Panc1 (cell line): ENCODE measurements at regions not wholly inside any gene's neighbourhood (a gene's known extent, or its start where the extent isn't known, plus 50 kb on each side); places are given as distances from the start of the nearest gene placed in this dataset.

ENCODE experiments used
- CTCF ChIP-seq: fragments of 450-650 bp; IDR thresholded peaks from 2 replicates; pipeline ENCODE4 v1.5.1; 2017; ENCODE audit warnings: mild to moderate bottlenecking
- REST ChIP-seq, 2 experiments: IDR thresholded peaks; 2 replicates each; pipeline ENCODE4 v1.6.1; 2011 to 2012; ENCODE audit warnings: low read depth in 2 of 2, control low read depth in 1 of 2, low read length in 1 of 2, mild to moderate bottlenecking in 1 of 2, moderate library complexity in 1 of 2; ENCODE audit not compliant: insufficient read depth in 1 of 2

DNA sequence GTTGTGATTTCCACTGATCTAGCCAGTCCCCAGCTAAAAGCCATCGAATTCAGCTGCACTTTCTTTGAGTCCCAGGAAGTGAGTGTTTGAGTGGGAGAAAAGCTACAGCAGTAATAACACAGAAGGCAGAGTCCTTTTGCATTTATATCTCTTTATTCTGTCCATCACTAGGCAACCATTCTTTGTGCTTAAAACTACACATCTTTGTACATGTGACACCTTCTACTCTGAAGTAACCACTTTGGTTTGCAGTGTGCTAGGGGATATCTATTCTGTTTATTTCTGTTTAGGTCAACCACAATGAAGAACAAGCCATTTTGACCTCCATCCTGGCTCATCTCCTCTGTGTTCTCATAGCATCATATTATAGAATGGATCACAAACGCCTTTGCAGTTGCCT, 226.0 kb upstream of the SERP2 start:
- no peak for TF ChIP-seq CTCF
- no peak for TF ChIP-seq REST (IDR thresholded peaks at IDR 0.05; ENCODE audit: insufficient read depth in 1 of 2, low read depth in 2 of 2, low read length in 1 of 2)
